Activated B cell treated with CpG ODN at 0.5 μM for 24 hours (primary cell): ENCODE measurements at regions not wholly inside any gene's neighbourhood (a gene's known extent, or its start where the extent isn't known, plus 50 kb on each side); places are given as distances from the start of the nearest gene placed in this dataset.

ENCODE experiments used
- ATAC-seq: fragments of 200-7000 bp; cut with Tn5 transposase; one replicate; pipeline ENCODE4 v1.10.0; 2021; ENCODE audit warnings: low read depth, mild to moderate bottlenecking, moderate library complexity
- CTCF ChIA-PET: fragments of 350-600 bp; sonication (Branson Sonifier 250); formaldehyde crosslinking; loops from one replicate; lab custom pipeline; 2021; ENCODE audit warnings: antibody characterized with exemption; lab: Charles Lee
- POLR2A ChIA-PET: fragments of 350-600 bp; sonication (Branson Sonifier 250); formaldehyde crosslinking; loops from one replicate; lab custom pipeline; 2021; ENCODE audit warnings: antibody characterized with exemption; lab: Charles Lee
- DNase-seq: peaks from one replicate; pipeline ENCODE4 v3.0.0; 2022
- H3K27ac Mint-ChIP-seq: one replicate; pipeline ENCODE4 v1.8.0; 2020; ENCODE audit warnings: mixed read lengths
- H3K27me3 Mint-ChIP-seq: one replicate; pipeline ENCODE4 v1.8.0; 2021; ENCODE audit warnings: mixed read lengths
- H3K36me3 Mint-ChIP-seq: one replicate; pipeline ENCODE4 v1.8.0; 2021; ENCODE audit warnings: low read depth, mixed read lengths
- H3K4me1 Mint-ChIP-seq: one replicate; pipeline ENCODE4 v1.8.0; 2021; ENCODE audit warnings: mixed read lengths
- H3K4me3 Mint-ChIP-seq: one replicate; pipeline ENCODE4 v1.8.0; 2020; ENCODE audit warnings: mild to moderate bottlenecking, mixed read lengths
- H3K9me3 Mint-ChIP-seq: one replicate; pipeline ENCODE4 v1.8.0; 2020; ENCODE audit warnings: mixed read lengths
- intact Hi-C: fragments of 100-400 bp; cut with micrococcal nuclease; formaldehyde crosslinking; loops from one replicate; pipeline ENCODE4 v1.15.1; 2024
- TF ChIP-seq, protein P1 (sequence below): fragments of 200-600 bp; IDR thresholded peaks from one replicate; pipeline ENCODE4 v1.8.0; 2022; ENCODE audit warnings: antibody characterized with exemption, mild to moderate bottlenecking

DNA sequence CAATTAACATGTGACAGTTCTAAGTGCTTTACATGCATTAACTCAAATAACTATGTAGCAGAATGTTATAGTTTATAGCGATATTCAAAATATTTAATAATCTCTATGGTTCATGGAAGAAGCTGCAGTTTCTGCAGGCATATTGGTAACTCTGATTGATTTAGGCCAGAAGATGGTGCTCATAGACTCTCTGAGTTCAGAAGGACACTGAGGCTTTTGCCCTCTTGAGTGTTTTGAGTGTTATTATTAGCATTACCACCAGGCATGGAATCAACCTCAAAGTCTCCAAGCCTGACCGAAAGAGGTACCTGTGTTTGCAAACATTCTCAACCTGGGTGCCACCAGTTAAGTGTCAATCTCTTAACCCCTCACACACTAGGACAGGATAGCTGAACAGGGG lies 792.3 kb upstream of the PCDH7 start:
- Mint-ChIP-seq H3K27ac (no peak overlapping the region), H3K9me3 (no peaks in the 10 kb centered on the region), H3K27me3 (no peaks in the 10 kb centered on the region), H3K4me3 (no peak overlapping the region), H3K4me1 (no peaks in the 10 kb centered on the region), H3K36me3 (no peaks in the 10 kb centered on the region)
- intact Hi-C loops = no loop called here
- no peak for ATAC-seq
- TF ChIP-seq, protein P1, sequence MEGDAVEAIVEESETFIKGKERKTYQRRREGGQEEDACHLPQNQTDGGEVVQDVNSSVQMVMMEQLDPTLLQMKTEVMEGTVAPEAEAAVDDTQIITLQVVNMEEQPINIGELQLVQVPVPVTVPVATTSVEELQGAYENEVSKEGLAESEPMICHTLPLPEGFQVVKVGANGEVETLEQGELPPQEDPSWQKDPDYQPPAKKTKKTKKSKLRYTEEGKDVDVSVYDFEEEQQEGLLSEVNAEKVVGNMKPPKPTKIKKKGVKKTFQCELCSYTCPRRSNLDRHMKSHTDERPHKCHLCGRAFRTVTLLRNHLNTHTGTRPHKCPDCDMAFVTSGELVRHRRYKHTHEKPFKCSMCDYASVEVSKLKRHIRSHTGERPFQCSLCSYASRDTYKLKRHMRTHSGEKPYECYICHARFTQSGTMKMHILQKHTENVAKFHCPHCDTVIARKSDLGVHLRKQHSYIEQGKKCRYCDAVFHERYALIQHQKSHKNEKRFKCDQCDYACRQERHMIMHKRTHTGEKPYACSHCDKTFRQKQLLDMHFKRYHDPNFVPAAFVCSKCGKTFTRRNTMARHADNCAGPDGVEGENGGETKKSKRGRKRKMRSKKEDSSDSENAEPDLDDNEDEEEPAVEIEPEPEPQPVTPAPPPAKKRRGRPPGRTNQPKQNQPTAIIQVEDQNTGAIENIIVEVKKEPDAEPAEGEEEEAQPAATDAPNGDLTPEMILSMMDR = no peak
- POLR2A ChIA-PET = no interaction called here
- no peak for DNase-seq
- CTCF ChIA-PET = no interaction called here

DNA sequence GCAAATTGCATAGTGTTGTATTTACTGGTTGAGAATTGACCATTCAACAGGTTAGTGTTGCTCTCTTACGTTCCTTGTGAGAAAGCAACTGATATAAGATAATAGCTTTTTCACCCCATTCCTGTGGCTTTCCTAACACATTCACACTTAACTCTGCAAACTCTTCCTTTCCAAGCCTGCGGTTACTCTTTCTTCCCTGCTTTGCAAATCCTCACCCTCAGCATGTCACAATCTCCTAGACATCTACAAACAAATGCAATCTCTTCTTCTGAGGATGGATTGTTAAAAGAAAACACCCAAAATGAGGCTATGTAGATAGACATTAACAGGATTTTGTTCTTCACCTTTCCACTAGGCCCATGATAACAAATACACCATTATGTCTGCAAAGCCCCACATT lies 771.7 kb upstream of the PCDH7 start:
- ChIA-PET POLR2A (no interaction called here), CTCF (no interaction called here)
- Mint-ChIP-seq H3K36me3 (no peaks in the 10 kb centered on the region), H3K9me3 (peaks cover 2% of the 10 kb centered on the region), H3K4me3 (no peak overlapping the region), H3K4me1 (no peaks in the 10 kb centered on the region), H3K27me3 (no peaks in the 10 kb centered on the region), H3K27ac (no peak overlapping the region)
- DNase-seq = no peak
- no peak for ATAC-seq
- TF ChIP-seq, protein P1 = no peak
- intact Hi-C loops = no loop called here

DNA sequence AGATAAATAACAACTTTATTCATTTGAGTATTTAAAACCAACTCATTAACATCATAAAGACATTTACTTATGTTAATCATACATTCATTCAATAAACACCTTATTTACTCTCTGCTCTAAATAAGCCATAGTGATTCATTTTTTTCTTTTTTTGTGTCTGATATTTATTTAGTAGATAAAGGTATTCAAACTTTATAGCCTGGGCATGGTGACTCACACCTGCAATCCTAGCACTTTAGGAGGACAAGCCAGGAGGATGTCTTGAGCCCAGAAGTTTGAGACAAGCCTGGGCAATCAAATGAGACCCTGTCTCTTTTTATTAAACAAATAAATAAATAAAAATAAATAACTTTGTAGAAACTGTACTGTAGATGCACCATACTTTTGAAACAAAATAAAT lies 771.3 kb upstream of the PCDH7 start:
- H3K36me3 Mint-ChIP-seq = no peaks in the 10 kb centered on the region
- POLR2A ChIA-PET = no interaction called here
- ATAC-seq = no peak
- TF ChIP-seq, protein P1 = no peak
- no peak for DNase-seq
- H3K27ac Mint-ChIP-seq = no peak overlapping the region
- CTCF ChIA-PET = no interaction called here
- H3K27me3 Mint-ChIP-seq = no peaks in the 10 kb centered on the region
- H3K4me3 Mint-ChIP-seq = no peak overlapping the region
- intact Hi-C loops = no loop called here
- no peaks in the 10 kb centered on the region for H3K4me1 Mint-ChIP-seq
- H3K9me3 Mint-ChIP-seq = peaks cover 2% of the 10 kb centered on the region

DNA sequence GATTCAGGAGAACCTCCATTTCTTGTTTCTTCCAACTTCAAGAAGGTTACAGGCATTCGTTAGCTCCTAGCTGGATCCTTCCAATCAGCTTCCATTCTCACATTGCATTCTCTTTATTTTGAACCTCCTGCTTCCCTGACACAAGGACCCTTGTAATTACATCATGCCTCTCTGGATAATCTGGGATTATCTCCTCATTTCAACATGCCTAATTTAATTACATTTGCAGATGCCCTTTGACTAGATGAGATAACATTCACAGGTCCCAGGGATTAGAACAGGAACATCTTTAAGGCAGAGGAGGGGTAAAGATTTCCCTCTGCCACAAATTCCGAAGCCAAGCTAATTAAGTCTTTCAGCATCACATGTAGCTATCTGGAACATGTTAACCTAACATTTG lies 753.8 kb upstream of the PCDH7 start:
- no peaks in the 10 kb centered on the region for H3K27me3 Mint-ChIP-seq
- no peak for DNase-seq
- no peak overlapping the region for H3K4me3 Mint-ChIP-seq
- no peaks in the 10 kb centered on the region for H3K4me1 Mint-ChIP-seq
- H3K27ac Mint-ChIP-seq = no peak overlapping the region
- intact Hi-C loops = no loop called here
- H3K9me3 Mint-ChIP-seq = peaks cover 4% of the 10 kb centered on the region
- CTCF ChIA-PET = no interaction called here
- H3K36me3 Mint-ChIP-seq = no peaks in the 10 kb centered on the region
- POLR2A ChIA-PET = no interaction called here
- ATAC-seq = no peak
- TF ChIP-seq, protein P1 = no peak

DNA sequence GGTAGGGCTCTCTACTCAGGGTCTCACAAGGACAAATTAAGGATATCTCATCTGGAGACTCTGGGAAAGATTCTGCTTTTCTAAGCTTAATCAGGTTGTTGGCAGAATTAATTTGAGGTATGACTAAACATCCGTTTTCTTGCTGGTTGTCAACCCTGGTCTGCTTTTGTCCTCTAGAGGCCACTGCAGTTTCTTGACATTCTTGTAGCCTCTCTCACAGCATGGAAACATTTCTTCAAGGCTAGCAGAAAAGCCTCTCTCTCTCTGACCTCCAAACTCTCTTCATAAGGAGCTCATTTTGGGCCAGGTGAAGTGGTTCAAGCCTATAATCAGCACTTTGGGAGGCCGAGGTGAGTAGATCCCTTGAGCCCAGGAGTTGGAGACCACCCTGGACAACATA lies 749.5 kb upstream of the PCDH7 start:
- Mint-ChIP-seq H3K4me3 (no peak overlapping the region), H3K36me3 (no peaks in the 10 kb centered on the region), H3K27ac (no peak overlapping the region), H3K27me3 (no peaks in the 10 kb centered on the region), H3K9me3 (peaks cover 2% of the 10 kb centered on the region), H3K4me1 (no peaks in the 10 kb centered on the region)
- CTCF ChIA-PET = no interaction called here
- no peak for DNase-seq
- TF ChIP-seq, protein P1 = no peak
- POLR2A ChIA-PET = no interaction called here
- ATAC-seq = no peak
- intact Hi-C loops = no loop called here
